GM12801 (cell line): ENCODE measurements at regions not wholly inside any gene's neighbourhood (a gene's known extent, or its start where the extent isn't known, plus 50 kb on each side); places are given as distances from the start of the nearest gene placed in this dataset.

Experiments
- TF ChIP-seq, protein P1 (sequence below): IDR thresholded peaks from one replicate; pipeline ENCODE4 v1.5.1; 2011; ENCODE audit warnings: control low read depth; ENCODE audit not compliant: insufficient read length; ENCODE audit errors: extremely low read depth

DNA sequence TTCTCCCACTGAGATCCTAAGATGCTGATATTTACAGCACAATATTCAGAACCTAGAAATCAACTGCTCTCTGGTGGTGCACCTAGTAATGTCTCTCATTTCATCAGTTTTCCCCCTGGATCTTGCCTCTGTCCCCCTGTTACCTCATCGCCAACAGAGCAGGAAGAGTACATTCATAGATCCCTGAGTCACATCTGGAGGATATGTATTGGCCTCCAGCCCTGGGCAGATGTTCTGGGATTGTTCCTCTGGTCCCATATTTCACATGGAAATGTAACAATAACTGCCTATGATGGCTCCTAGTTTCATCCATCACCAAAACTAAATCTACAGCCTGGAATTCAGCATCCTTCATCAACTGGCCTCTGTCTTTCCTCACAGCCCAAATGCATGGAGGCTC is 278.8 kb upstream of the SLC14A2 start:
- TF ChIP-seq, protein P1, sequence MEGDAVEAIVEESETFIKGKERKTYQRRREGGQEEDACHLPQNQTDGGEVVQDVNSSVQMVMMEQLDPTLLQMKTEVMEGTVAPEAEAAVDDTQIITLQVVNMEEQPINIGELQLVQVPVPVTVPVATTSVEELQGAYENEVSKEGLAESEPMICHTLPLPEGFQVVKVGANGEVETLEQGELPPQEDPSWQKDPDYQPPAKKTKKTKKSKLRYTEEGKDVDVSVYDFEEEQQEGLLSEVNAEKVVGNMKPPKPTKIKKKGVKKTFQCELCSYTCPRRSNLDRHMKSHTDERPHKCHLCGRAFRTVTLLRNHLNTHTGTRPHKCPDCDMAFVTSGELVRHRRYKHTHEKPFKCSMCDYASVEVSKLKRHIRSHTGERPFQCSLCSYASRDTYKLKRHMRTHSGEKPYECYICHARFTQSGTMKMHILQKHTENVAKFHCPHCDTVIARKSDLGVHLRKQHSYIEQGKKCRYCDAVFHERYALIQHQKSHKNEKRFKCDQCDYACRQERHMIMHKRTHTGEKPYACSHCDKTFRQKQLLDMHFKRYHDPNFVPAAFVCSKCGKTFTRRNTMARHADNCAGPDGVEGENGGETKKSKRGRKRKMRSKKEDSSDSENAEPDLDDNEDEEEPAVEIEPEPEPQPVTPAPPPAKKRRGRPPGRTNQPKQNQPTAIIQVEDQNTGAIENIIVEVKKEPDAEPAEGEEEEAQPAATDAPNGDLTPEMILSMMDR = no peak

- TF ChIP-seq, protein P1 = no peak
These were observed 277.8 kb upstream of the SLC14A2 start for GRCh38 chr18:45337477-45337876.

DNA sequence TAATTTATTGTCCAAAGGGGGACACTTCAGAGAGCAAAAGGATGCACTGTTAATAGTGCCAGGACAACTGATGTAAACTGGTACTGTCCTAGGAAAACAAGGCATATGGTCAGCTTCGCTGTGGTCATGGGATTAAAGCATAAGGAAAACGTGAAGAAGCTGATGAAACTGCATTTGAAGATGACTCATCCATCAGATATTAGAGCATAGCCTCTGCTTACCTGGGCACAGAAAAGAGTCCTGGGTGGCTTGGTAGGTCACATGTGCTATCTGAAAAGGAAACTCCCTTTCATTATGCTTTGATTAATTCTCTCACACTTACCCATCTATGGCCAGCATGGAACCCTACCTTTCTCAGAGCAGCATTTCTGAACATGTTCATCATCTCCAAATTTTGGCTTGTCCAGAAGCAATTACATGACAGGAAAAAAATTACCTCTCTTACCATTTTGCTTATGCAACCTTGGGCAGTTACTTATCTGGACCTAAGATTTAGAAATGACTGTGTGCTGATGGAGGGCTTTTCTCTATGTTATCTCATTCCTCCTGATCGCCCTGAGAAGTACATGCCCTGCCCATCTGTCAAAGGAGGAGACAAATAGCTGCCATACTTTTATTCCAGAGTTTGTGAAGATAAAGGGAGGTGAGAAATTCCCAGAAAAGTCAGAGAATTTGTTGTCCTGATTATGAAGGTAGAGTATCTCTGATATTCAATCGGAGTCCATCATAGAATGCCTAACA is 275.3 kb upstream of the SLC14A2 start:
- TF ChIP-seq, protein P1 = no peak

GRCh38 chr18:45340884-45341283 is 274.4 kb upstream of the SLC14A2 start:
- TF ChIP-seq, protein P1 = no peak

DNA sequence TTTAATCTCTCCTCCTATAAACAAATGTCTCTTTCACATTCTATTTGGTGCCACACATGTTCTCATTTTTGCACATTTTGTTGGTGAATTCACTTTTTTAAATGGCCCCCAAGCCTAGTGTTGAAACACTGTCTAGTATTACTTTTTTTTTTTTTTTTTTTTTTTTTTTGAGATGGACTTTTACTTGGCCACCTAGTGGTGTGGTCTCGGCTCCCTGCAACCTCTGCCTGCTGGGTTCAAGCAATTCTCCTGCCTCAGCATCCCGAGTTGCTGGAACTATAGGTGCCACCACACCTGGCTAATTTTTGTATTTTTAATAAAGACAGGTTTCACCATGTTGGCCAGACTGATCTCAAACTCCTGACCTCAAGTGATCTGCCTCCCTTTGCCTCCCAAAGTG is 273.8 kb upstream of the SLC14A2 start:
- TF ChIP-seq, protein P1 = no peak

GRCh38 chr18:45342166-45342565 is 273.1 kb upstream of the SLC14A2 start:
- TF ChIP-seq, protein P1 = no peak

- TF ChIP-seq, protein P1 = no peak
These were observed 272.6 kb upstream of the SLC14A2 start for GRCh38 chr18:45342653-45343052.
